Bronchial epithelial cell (primary cell): ENCODE measurements at regions not wholly inside any gene's neighbourhood (a gene's known extent, or its start where the extent isn't known, plus 50 kb on each side); places are given as distances from the start of the nearest gene placed in this dataset.

Experiments
- DNase-seq: peaks from one replicate; pipeline ENCODE4 v3.0.0-alpha.2; 2010; ENCODE audit warnings: low read depth
- FAIRE-seq: peaks from 2 replicates; lab custom pipeline; 2011; peaks lifted over from hg19 to GRCh38; lab: Jason Lieb, UNC
- H3K27me3 ChIP-seq: 2 replicates; pipeline ENCODE4 v1.5.1; 2011; ENCODE audit warnings: low read length; ENCODE audit not compliant: control insufficient read depth, insufficient read depth
- H3K36me3 ChIP-seq: 2 replicates; pipeline ENCODE4 v1.5.1; 2011; ENCODE audit warnings: low read length; ENCODE audit not compliant: control insufficient read depth, insufficient read depth
- H3K4me3 ChIP-seq: 2 replicates; pipeline ENCODE4 v1.5.1; 2011; ENCODE audit warnings: mild to moderate bottlenecking, low read depth, low read length, control low read depth
- TF ChIP-seq, protein P1 (sequence below): IDR thresholded peaks from 2 replicates; pipeline ENCODE4 v1.5.1; 2011; ENCODE audit warnings: mild to moderate bottlenecking, moderate library complexity, low read length, control low read depth, inconsistent platforms; ENCODE audit not compliant: insufficient read depth, severe bottlenecking

DNA sequence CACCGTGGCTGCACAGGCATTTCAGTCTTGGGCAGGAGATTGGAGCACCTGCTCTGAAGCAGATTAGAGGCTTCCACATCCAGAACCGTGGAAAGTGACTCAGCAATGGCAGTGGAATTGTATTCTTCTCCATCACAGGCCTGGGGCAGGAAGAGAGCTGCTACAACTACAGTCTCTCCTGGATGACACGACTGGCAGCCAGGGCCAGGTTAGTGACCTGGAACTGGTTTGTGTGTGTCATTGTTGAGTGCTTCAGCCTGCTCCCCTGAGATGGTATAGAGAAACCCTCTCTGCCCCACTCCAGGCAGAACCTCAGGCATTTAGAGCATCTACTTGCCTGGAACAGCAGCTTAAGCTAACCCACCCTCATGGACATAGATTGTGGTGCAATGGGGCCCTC is 596.5 kb upstream of the INTU start:
- H3K27me3 ChIP-seq, result no peaks in the 10 kb centered on the region
- FAIRE-seq, result no peak
- H3K36me3 ChIP-seq, result no peaks in the 10 kb centered on the region
- no peak overlapping the region for H3K4me3 ChIP-seq
- TF ChIP-seq, protein P1, sequence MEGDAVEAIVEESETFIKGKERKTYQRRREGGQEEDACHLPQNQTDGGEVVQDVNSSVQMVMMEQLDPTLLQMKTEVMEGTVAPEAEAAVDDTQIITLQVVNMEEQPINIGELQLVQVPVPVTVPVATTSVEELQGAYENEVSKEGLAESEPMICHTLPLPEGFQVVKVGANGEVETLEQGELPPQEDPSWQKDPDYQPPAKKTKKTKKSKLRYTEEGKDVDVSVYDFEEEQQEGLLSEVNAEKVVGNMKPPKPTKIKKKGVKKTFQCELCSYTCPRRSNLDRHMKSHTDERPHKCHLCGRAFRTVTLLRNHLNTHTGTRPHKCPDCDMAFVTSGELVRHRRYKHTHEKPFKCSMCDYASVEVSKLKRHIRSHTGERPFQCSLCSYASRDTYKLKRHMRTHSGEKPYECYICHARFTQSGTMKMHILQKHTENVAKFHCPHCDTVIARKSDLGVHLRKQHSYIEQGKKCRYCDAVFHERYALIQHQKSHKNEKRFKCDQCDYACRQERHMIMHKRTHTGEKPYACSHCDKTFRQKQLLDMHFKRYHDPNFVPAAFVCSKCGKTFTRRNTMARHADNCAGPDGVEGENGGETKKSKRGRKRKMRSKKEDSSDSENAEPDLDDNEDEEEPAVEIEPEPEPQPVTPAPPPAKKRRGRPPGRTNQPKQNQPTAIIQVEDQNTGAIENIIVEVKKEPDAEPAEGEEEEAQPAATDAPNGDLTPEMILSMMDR, result no peak
- no peak for DNase-seq

DNA sequence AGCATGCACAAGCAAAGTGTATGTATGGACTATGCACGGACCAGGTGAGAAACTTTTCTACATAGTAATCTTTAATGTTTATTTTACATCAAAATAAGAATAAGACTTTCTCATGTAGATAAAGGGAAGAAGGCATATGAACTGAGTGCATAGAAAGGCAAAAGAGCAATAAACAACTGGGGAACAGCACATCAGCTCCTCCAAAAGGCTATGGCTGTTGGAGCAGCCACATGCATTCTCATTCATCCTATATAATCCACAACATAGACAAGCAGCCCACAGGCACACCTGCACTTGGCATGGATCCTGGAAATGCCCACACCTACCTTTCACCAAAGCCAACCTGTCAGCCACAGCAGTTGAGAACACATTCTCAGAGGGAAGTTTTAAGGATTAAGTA is 586.9 kb upstream of the INTU start:
- peak; percentile 59 for DNase-seq
- TF ChIP-seq, protein P1, result no peak
- Histone ChIP-seq H3K4me3 (no peak overlapping the region), H3K36me3 (no peaks in the 10 kb centered on the region), H3K27me3 (no peaks in the 10 kb centered on the region)
- no peak for FAIRE-seq

DNA sequence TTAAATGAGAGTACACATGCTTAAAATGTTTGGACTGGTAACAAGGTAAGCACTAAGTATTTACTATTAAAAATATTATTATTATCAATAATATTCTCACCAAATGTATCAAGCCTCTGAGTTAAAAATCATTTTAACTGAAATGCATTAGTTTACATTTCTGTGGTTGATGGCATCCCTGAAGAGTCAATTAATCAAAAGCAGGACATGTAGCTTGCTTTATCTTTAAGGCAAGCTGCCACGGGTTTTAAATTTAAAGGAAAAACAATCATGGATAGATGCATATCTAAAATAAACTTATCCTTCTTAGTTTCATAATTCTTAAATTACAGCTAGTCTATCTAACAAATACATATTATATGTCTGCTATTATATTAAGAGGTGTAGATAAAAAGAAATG is 584.8 kb upstream of the INTU start:
- DNase-seq (no peak), FAIRE-seq (no peak)
- Histone ChIP-seq H3K27me3 (no peaks in the 10 kb centered on the region), H3K4me3 (no peak overlapping the region), H3K36me3 (no peaks in the 10 kb centered on the region)
- TF ChIP-seq, protein P1, result no peak

DNA sequence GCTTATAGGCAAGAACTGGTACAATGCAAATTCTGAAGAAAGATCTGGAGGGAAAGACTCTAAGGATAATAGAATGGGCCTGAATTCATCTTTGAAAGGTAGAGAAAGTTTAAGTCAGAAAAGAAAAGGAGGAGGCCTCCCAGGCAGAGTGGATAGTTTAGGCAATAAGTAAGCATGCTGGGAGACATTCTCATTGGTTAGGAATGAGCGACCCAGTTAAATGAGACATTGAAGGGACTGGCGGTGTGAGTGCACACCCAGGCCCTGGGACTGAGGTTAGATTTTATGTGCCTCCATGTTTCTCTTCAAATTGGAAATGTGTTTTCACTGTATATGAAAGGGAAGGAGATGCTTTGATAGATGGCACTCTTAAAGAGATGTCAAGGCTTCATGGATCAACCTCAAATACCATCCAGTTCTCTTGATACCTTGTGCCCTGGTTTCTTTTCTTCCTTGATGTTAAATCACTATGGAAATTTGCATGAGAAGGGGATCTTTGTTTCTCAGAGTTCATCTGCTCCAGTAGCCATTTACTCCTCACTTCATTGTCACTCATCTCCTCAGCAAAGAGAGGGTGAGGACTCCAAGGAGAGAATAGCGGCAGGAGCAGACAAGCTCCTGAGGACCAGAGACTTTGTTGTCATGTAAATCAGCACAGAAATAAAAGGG is 584.2 kb upstream of the INTU start:
- DNase-seq (no peak), FAIRE-seq (no peak)
- Histone ChIP-seq H3K27me3 (no peaks in the 10 kb centered on the region), H3K36me3 (no peaks in the 10 kb centered on the region), H3K4me3 (no peak overlapping the region)
- TF ChIP-seq, protein P1, result no peak

DNA sequence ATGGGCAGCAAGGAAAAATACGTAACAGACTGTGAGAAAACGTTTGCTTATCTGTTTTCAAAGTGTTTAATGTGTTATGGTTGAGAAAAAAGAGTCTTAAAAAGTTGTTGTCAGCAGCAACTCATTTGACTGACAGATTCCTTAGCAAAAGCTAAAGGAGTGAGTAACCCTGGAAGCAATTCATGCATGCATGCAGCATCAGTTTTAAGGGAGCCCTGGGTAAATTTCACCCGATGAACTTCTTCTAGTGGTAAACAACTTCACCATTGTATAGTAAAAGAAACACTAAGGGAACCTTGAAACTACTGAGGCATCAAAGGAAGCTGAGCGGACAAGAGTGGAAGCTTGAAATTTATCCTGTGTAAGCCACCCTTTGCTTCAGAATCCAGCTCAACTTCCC is 583.2 kb upstream of the INTU start:
- peak; percentile 12 for DNase-seq
- no peaks in the 10 kb centered on the region for H3K36me3 ChIP-seq
- TF ChIP-seq, protein P1, result no peak
- no peak overlapping the region for H3K4me3 ChIP-seq
- no peaks in the 10 kb centered on the region for H3K27me3 ChIP-seq
- FAIRE-seq, result no peak

DNA sequence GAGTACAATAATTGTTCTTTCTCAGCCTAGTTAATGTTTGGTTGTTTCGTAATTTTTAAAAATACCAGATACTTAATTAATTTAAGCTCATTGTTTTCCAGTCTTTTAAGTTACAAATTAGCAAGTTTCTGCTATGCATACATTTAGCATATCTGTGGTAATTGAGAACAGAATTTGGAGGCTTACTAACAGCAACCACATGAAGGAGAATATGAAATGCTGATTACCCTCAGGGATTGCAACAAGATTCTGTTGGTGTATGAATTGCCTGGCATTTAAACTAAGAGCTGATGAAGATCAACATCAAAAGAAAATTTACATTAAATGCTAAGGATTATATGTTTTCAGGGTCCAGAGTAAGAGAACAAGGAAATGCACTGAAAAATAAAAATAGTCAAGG is 580.0 kb upstream of the INTU start:
- TF ChIP-seq, protein P1, result no peak
- no peak for FAIRE-seq
- no peaks in the 10 kb centered on the region for H3K27me3 ChIP-seq

More for the DNA sequence above, 580.0 kb upstream of the INTU start:
- DNase-seq, result no peak
- Histone ChIP-seq H3K4me3 (no peak overlapping the region), H3K36me3 (no peaks in the 10 kb centered on the region)
